Keratinocyte (primary cell): ENCODE measurements at regions not wholly inside any gene's neighbourhood (a gene's known extent, or its start where the extent isn't known, plus 50 kb on each side); places are given as distances from the start of the nearest gene placed in this dataset.

ENCODE experiments used
- DNase-seq: peaks from one replicate; pipeline ENCODE4 v3.0.0-alpha.2; 2011; ENCODE audit warnings: low read depth, missing footprints, low spot score
- FAIRE-seq: peaks from 2 replicates; lab custom pipeline; 2011; peaks lifted over from hg19 to GRCh38; lab: Jason Lieb, UNC
- H2AFZ ChIP-seq: 2 replicates; pipeline ENCODE4 v1.6.0; 2012; ENCODE audit warnings: low read length, control low read depth, inconsistent platforms; ENCODE audit not compliant: control insufficient read depth
- H3K27ac ChIP-seq: 2 replicates; pipeline ENCODE4 v1.5.1; 2011; ENCODE audit warnings: low read length; ENCODE audit not compliant: control insufficient read depth, insufficient read depth
- H3K27me3 ChIP-seq: 3 replicates; pipeline ENCODE4 v1.6.0; 2011; ENCODE audit warnings: low read length; ENCODE audit not compliant: control insufficient read depth, insufficient read depth; ENCODE audit errors: extremely low read depth
- H3K36me3 ChIP-seq, 2 experiments: 2 replicates in 1 of 2; 3 replicates in 1 of 2; pipeline ENCODE4 v1.5.1; 2011; ENCODE audit warnings: low read length in 2 of 2, mild to moderate bottlenecking in 1 of 2; ENCODE audit not compliant: control insufficient read depth in 2 of 2, insufficient read depth in 2 of 2; ENCODE audit errors: extremely low read depth in 1 of 2
- H3K4me1 ChIP-seq: 3 replicates; pipeline ENCODE4 v1.5.1; 2011; ENCODE audit warnings: low read length; ENCODE audit not compliant: control insufficient read depth, insufficient read depth; ENCODE audit errors: extremely low read depth
- H3K4me2 ChIP-seq: 3 replicates; pipeline ENCODE4 v1.6.0; 2011; ENCODE audit warnings: low read depth, low read length; ENCODE audit not compliant: control insufficient read depth, insufficient read depth; ENCODE audit errors: extremely low read depth
- H3K4me3 ChIP-seq, 3 experiments: fragments of 200-600 bp in 1 of 3; sonication (generic) in 1 of 3; 2 replicates in 2 of 3; 3 replicates in 1 of 3; pipeline ENCODE4 v1.5.1; 2011 to 2016; ENCODE audit warnings: low read length in 3 of 3, mild to moderate bottlenecking in 3 of 3, control low read depth in 2 of 3, inconsistent platforms in 1 of 3, low read depth in 1 of 3, mixed read lengths in 1 of 3, mixed run types in 1 of 3, moderate library complexity in 1 of 3; ENCODE audit not compliant: control insufficient read depth in 2 of 3, insufficient read depth in 2 of 3; ENCODE audit errors: extremely low read depth in 1 of 3
- H3K79me2 ChIP-seq: 2 replicates; pipeline ENCODE4 v1.6.0; 2012; ENCODE audit warnings: low read length; ENCODE audit not compliant: control insufficient read depth, insufficient read depth
- H3K9ac ChIP-seq: 3 replicates; pipeline ENCODE4 v1.6.0; 2011; ENCODE audit warnings: low read length; ENCODE audit not compliant: control insufficient read depth, insufficient read depth; ENCODE audit errors: extremely low read depth
- H3K9me1 ChIP-seq: 3 replicates; pipeline ENCODE4 v1.6.0; 2011; ENCODE audit warnings: low read length; ENCODE audit not compliant: control insufficient read depth, insufficient read depth; ENCODE audit errors: extremely low read depth
- H3K9me3 ChIP-seq: 2 replicates; pipeline ENCODE4 v1.5.1; 2012; ENCODE audit warnings: low read depth, low read length; ENCODE audit not compliant: control insufficient read depth
- H4K20me1 ChIP-seq: 3 replicates; pipeline ENCODE4 v1.6.0; 2011; ENCODE audit warnings: low read length; ENCODE audit not compliant: control insufficient read depth, insufficient read depth; ENCODE audit errors: extremely low read depth
- EZH2 ChIP-seq: IDR thresholded peaks from one replicate; pipeline ENCODE4 v1.6.1; 2012; ENCODE audit warnings: inconsistent platforms, mild to moderate bottlenecking, low read length, moderate library complexity
- dilution Hi-C: fragments of 300-500 bp; cut with MboI; formaldehyde crosslinking; loops from one replicate; pipeline ENCODE4 v1.7.0; 2020; ENCODE audit warnings: low sequenced_read_pairs; ENCODE audit not compliant: extremely low pct_ligation_motif_present
- TF ChIP-seq, protein P1 (sequence below), 3 experiments: IDR thresholded peaks in 1 of 3; conservative IDR thresholded peaks in 1 of 3; optimal IDR thresholded peaks in 1 of 3; 2 replicates in 2 of 3; 3 replicates in 1 of 3; pipeline versions ENCODE3 to v1.5.1; 2011; ENCODE audit warnings: low read length in 3 of 3, mild to moderate bottlenecking in 3 of 3, moderate library complexity in 2 of 3, control low read depth in 1 of 3, inconsistent platforms in 1 of 3; ENCODE audit not compliant: insufficient read depth in 2 of 3; ENCODE audit errors: extremely low read depth in 1 of 3

DNA sequence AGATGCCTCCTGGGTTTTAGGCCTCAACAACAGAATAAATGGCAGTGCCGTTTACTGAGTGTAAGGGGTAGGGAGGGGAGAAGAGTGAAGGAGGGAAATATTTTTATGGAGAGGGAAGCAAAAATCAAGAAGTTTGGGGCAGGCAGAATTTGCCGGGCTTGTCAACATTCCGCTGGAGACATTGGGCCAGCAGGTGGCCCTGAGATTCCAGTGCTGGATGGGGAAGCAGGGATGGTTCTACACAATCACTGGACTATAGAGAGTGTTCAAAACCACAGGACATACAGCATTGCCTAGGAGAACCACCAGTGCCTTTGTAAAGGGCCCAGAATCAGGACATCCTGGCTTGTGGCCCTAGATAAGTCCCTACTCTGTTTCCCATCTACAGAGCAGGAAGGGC is 598.6 kb upstream of the MGMT start:
- Histone ChIP-seq H3K9ac (no peak overlapping the region), H3K4me1 (no peaks in the 10 kb centered on the region), H2AFZ (no peak overlapping the region), H4K20me1 (no peaks in the 10 kb centered on the region), H3K9me3 (peaks cover 2% of the 10 kb centered on the region), H3K27ac (no peak overlapping the region), H3K79me2 (no peaks in the 10 kb centered on the region), H3K4me2 (no peak overlapping the region), H3K9me1 (no peaks in the 10 kb centered on the region), H3K36me3 (no peaks in the 10 kb centered on the region), H3K27me3 (no peaks in the 10 kb centered on the region), H3K4me3 (no peak overlapping the region)
- no peak for FAIRE-seq
- dilution Hi-C loops = no loop called here
- DNase-seq = no peak
- no peak for TF ChIP-seq EZH2
- TF ChIP-seq, protein P1, sequence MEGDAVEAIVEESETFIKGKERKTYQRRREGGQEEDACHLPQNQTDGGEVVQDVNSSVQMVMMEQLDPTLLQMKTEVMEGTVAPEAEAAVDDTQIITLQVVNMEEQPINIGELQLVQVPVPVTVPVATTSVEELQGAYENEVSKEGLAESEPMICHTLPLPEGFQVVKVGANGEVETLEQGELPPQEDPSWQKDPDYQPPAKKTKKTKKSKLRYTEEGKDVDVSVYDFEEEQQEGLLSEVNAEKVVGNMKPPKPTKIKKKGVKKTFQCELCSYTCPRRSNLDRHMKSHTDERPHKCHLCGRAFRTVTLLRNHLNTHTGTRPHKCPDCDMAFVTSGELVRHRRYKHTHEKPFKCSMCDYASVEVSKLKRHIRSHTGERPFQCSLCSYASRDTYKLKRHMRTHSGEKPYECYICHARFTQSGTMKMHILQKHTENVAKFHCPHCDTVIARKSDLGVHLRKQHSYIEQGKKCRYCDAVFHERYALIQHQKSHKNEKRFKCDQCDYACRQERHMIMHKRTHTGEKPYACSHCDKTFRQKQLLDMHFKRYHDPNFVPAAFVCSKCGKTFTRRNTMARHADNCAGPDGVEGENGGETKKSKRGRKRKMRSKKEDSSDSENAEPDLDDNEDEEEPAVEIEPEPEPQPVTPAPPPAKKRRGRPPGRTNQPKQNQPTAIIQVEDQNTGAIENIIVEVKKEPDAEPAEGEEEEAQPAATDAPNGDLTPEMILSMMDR (optimal IDR thresholded peaks at IDR 0.05 in 1 of 3, IDR thresholded peaks at IDR 0.05 in 1 of 3, conservative IDR thresholded peaks at IDR 0.05 in 1 of 3; ENCODE audit: extremely low read depth in 1 of 3, insufficient read depth in 2 of 3, low read length in 3 of 3) = no peak

DNA sequence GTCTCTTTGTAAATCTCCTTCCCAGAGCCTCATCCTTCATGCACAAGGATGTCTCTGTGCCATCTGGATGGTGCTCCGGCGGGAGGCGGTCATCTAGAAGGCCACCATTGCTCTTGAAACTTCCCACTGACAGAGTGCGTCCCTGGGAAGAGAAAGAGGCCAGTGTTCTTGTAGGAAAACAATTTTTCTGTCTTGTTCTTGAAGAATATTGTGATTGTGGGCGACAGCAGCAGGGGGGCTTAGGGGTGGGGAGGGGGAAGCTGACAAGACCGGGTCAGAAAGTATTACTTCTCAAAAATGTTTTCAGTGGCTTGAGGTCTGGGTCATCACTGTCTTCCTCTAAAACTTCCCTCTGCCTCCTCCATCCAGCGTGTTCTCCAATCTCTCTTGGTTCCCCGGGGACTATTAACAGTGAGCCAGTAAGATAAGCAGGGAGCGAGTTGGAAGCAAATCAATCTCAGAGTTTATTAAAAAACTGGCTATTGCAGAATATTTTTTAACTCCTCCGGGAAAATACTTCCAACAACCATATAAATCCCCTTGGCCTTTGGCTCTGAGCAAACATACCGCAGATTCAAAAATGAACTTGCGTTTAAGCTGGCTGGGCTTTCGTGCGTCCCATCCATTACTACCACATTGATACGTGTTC is 597.8 kb upstream of the MGMT start:
- Histone ChIP-seq H3K27me3 (no peaks in the 10 kb centered on the region), H3K9me3 (peaks cover 2% of the 10 kb centered on the region), H3K79me2 (no peaks in the 10 kb centered on the region), H3K9me1 (no peaks in the 10 kb centered on the region), H3K4me3 (no peak overlapping the region), H3K9ac (no peak overlapping the region), H3K4me1 (no peaks in the 10 kb centered on the region), H3K4me2 (no peak overlapping the region), H3K27ac (no peak overlapping the region), H3K36me3 (no peaks in the 10 kb centered on the region), H4K20me1 (no peaks in the 10 kb centered on the region), H2AFZ (no peak overlapping the region)
- dilution Hi-C loops = no loop called here
- DNase-seq (no peak), FAIRE-seq (no peak)
- TF ChIP-seq, protein P1 (optimal IDR thresholded peaks at IDR 0.05 in 1 of 3, IDR thresholded peaks at IDR 0.05 in 1 of 3, conservative IDR thresholded peaks at IDR 0.05 in 1 of 3; ENCODE audit: extremely low read depth in 1 of 3, insufficient read depth in 2 of 3, low read length in 3 of 3) = no peak
- no peak for TF ChIP-seq EZH2
